GM19438 (cell line): ENCODE measurements at regions not wholly inside any gene's neighbourhood (a gene's known extent, or its start where the extent isn't known, plus 50 kb on each side); places are given as distances from the start of the nearest gene placed in this dataset.

ENCODE experiments used
- ATAC-seq: cut with Tn5 transposase; IDR thresholded peaks from one replicate; pipeline ENCODE4 v1.9.1; 2021; ENCODE audit warnings: low read depth; ENCODE audit not compliant: unreplicated experiment

- ATAC-seq: no peak
Observed at GRCh38 chr2:2762166-2762908, 431.3 kb upstream of the MYT1L start.

- ATAC-seq: no peak
Observed at GRCh38 chr2:2758793-2759367, 427.8 kb upstream of the MYT1L start.

DNA sequence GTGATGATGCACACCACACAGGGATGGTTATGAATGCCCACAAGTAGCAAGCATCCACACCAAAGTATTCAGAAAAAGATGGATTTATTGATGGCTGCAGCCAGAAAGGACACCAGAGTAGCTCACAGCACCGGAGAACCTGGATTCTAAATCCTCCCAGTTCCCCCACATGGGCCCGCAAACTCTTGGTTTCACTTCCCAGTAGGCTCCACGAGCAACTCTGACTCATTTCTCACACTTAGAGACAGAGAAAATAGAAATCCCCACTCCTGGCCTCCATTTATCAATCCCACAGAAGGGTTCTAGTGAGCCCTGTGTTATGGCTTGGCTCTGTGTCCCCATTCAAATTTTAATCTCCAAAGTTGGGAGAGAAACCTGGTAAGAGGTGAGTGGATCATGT, 426.7 kb upstream of the MYT1L start:
- peak; percentile 61 for ATAC-seq

DNA sequence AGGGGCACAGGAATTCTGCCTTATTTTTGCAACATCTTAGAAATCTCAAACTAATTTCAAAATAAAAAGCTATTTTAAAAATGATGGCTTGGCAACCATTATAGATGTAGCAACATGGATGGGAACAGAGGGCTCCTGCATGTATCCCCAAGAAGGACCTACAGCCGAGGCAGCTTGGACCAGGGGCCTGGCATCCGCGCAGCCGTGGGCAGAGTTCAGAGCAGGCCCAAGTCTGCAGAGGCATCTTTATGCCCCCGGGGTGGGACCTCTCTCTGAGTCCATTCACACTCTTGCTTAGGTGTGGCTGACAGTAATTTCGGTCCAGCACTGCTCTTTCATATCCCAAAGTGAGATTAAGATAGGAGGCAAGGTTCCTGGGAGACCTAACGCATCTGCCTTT, 425.8 kb upstream of the MYT1L start:
- ATAC-seq: no peak

DNA sequence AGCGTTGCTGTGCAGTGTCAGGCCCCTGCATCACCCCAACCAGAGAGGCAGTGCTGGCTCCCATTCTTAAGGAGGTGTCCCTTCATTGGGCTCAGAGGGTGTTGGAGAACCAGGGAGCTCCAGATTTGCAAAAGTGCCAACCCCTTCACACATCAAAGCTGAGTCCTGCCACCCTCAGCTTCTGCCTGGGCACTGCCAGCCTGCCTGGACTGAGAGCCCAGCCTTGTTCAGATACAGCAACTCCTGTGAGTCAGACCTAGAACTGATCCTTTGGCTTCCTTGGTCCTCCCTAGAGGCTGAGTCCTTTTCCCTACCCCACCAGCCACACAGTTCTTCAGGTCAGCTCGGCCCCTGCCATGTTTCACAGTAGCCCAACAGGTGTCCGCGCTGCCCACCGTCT, 424.9 kb upstream of the MYT1L start:
- no peak for ATAC-seq

- no peak for ATAC-seq
Observed at GRCh38 chr2:2754940-2755339, 423.9 kb upstream of the MYT1L start.

DNA sequence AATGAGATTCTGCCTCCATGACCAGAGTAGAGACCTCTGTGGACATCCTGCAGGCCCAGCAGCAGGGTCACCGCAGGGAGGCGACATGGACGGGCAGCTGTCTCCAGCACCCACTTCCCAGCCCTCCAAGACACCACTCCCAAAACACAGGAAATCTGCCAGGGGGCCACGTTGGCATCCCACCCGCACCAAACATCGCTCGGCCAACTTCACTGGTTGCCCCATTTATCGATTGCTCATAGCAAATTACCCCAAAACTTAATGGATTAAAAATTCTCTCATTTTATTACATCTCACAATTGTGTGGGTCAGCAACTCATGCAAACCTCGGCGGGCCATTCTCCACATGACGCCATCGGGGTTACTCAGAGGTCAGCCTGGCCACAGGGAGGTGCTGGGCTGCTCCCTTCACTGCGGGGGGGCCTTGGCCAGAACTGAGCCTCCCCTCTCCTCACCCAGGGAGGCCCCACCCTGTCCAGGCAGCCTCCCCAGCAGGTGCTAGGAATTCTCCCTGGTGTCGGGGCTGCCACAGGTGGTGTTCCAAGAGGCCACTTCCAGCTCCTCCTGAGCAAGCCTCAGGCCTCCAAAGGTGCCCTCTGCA, 420.7 kb upstream of the MYT1L start:
- no peak for ATAC-seq

GRCh38 chr2:2750867-2751714, 420.0 kb upstream of the MYT1L start:
- ATAC-seq: no peak

DNA sequence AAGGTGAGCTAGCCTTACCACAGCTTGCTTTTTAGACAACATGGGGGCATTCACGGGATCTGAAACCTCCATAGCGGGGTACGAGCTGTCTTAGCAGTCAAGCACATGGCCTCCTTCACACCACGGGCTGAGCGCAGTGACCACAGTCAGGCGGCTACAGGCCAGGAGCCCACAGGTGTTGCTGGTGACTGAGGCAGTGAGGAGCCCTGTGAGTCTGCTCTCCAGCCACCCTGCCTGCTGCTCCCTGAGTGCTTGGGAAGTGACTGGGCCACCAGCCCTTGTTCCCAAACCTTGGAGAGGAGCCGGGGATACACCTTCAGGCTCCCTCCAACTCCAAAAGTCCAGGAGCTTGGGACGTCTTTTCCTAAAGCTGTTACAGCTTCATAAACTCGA, 418.1 kb upstream of the MYT1L start:
- no peak for ATAC-seq

DNA sequence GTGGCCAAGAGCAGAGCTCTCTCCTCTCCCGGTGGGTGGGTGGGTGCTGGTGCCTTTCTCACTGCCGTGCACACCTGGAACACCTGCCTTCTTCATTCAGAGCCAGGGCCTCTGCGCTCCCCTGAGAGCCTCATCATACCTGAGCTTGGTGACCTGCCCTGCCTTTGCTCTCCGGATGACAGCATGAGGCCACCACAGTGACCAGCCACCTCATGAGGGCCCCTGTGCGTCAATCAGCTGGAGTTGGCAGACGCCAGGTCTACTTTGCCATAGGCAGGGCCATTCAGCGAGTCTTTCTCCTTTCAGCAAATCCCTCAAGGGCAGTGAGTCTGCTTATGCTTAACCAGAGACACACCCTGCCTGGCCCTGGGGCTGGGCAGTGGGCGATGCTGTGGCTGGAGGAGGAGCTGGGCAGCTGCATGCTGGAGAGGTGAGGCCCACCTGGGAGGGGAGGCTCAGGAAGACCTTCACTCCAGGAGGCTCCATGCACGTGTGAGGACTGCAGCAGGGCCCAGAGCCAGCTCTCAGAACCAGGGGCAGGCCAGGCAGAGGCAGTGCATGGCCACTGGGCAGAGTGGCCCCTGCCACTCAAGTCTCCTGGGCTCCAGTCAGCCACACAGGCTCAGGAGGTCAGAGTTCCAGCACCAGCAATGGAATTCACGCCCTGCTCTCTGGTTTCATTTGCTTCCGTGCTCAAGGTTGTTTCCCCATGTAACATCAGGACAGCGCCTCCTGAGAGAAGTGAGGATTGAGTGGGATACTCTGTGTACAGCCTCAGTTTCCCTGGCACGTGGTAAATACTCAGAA, 417.5 kb upstream of the MYT1L start:
- no peak for ATAC-seq

- ATAC-seq: no peak
Observed at GRCh38 chr2:2747797-2748301, 416.8 kb upstream of the MYT1L start.

- ATAC-seq: no peak
Observed at GRCh38 chr2:2746731-2747130, 415.7 kb upstream of the MYT1L start.

DNA sequence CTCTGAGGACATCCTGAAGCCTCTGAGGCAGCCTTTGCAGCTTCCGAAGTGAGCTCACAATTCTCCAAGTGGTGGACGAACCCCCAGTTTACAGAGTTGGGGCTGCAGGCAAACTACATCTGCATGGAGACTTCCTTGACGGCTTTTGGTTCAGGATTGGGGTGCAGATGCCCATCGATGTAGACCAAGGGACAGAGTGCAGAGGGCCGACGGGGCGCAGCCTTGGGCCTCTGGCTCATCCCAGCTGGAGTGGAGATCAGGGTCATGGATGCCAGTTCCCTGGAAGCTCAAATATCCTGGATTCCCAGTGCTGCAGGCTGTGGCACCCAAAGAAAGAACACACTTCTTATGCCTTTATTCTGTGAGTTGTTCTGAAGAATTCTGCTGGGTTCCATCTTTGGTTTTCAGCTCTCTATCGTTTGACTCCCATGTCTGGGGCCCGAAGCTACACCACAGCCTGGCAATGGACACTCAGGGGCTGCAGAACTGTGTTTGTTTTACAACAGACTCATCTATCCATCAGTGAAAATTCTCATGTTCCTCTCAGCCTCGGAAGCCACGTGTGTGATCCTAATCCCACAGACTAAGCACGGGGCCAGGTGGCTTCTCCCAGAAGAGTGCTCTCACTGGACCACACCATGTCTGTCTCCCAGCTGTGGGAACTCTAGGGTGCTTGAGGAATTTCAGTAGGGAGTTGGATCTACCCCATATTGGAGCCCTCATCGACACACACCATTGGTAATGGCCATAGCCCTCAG, 414.1 kb upstream of the MYT1L start:
- no peak for ATAC-seq

- no peak for ATAC-seq
Observed at GRCh38 chr2:2744107-2744506, 413.0 kb upstream of the MYT1L start.

DNA sequence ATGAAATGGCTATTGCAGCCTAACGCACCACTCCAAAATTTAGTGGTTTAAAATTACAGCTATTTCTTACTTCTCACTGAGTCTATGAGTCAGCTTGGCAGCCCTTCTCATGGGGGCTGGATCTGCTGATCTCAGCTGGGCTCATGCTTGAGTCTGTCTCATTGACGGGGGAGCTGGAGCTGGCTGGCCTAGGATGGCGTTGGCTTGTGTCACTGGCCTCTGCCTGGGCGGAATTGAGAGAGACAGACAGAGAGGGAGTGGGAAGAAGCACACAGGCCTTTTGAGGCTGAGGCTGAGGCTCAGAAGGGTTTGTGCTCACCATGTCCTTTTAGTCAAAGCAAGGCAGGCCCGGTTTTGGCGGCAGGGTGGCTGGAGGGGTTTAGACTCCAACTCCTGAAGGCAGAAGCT, 412.1 kb upstream of the MYT1L start:
- no peak for ATAC-seq

GRCh38 chr2:2742726-2743125, 411.7 kb upstream of the MYT1L start:
- no peak for ATAC-seq

DNA sequence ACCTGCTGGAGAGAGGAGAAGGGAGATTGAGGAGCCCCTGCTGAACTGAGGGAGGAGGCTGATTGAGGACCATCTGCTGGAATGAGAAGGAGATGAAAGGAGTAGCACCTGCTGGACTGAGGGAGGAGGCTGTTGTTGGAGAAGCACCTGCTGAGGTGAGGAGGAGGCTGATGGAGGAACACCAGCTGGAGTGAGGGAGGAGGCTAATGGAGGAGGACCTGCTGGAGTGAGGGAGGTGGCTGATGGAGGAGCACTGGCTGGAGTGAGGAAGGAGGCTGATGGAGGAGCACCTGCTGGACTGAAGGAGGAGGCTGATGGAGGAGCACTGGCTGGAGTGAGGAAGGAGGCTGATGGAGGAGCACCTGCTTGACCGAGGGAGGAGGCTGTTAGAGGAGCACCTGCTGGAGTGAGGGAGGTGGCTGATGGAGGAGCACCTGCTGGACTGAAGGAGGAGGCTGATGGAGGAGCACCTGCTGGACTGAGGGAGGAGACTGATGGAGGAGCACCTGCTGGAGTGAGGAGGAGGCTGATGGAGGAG, 409.2 kb upstream of the MYT1L start:
- ATAC-seq: no peak

DNA sequence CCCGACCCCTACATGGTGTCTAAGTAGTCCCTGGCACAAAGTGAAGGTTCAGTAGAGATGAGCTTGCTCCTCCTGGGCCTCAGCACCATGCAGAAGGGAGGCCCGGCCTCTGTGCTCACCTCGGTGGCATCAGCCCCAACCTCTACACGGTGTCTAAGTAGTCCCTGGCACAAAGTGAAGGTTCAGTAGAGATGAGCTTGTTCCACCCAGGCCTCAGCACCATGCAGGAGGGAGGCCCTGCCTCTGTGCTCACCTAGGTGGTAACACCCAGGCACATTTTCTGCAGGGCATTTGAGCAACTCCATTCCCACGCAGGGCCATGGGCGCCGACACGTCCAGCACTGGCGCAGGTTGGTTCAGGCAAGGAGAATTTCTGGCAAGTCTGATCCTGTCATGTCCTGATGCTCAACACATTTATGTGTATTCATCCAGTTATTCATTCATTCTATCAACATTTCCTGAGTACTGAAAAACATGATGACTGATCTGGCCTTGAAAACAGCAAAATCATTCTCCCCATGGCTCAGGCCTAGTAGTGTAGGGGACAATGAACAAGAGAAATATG, 408.2 kb upstream of the MYT1L start:
- no peak for ATAC-seq

- ATAC-seq: no peak
Observed at GRCh38 chr2:2738684-2739083, 407.6 kb upstream of the MYT1L start.
